Fibroblast of villous mesenchyme (primary cell): ENCODE measurements at regions not wholly inside any gene's neighbourhood (a gene's known extent, or its start where the extent isn't known, plus 50 kb on each side); places are given as distances from the start of the nearest gene placed in this dataset.

ENCODE experiments used
- DNase-seq: peaks from one replicate; pipeline ENCODE4 v3.0.0-alpha.2; 2010; ENCODE audit warnings: low read depth
- H3K4me3 ChIP-seq: 2 replicates; pipeline ENCODE4 v1.5.1; 2011; ENCODE audit warnings: low read depth, mild to moderate bottlenecking, low read length
- CTCF ChIP-seq: IDR thresholded peaks from 2 replicates; pipeline ENCODE4 v1.5.1; 2012; ENCODE audit warnings: low read depth, mild to moderate bottlenecking, low read length; ENCODE audit not compliant: insufficient read depth

DNA sequence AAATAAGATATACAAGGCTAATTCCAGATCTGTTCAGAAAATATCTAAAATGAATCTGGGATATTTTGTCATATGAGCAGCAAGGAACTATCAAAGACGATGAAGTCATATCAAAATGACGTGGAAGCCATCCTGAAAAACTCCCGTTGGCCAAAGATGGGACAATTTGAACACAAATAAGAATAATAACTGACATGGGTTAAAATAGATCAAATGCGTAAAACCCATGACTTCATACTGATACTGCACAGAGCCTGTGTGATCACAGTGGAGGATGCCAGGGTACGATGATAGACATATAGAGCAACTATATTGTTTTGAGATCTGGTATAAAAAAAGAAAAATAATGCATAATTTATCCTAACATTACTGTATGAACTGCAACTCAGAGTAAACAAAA lies 51.0 kb upstream of the PIP5K1B start:
- no peak overlapping the region for H3K4me3 ChIP-seq
- no peak for DNase-seq
- TF ChIP-seq CTCF = no peak
